ENCODE measurements at regions not wholly inside any gene's neighbourhood (a gene's known extent, or its start where the extent isn't known, plus 50 kb on each side); places are given as distances from the start of the nearest gene placed in this dataset.

DNA sequence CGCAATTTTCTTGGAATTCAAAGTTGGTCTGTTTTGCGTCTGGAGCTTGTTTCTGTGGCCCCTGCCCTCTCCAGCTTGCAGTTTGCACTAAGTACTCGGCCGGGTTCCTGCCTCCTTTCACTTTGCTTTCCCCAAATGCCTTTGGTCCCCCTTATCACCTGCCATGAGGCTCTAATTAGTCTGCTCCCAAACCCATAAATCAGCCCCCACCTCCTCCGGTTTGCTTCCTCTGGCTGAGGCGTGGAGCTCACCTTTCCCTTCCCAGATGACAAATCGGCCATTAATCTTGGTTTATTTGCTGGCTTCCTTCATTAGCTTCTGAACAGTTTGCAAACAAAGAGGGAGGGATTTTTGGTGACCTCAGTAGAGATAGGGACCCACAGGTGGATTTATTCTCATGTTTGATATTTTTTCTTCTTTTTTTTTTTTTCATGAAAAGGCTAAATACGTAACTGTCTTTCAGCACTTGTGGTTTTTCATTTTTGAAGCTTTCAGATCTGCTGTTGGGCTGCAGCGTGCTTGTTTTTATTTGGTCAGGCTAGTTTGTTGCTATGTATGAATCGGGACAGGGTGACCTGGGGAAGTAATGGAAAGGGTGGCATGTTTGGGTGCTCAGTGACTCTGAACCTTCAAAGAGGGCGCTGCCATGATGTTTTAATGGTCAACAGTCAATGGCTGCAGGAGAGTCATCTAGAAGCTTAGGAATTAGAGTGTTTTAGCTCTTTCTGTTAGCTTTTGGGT is 121.7 kb upstream of the JAG1 start:
- TF ChIP-seq, protein P1, sequence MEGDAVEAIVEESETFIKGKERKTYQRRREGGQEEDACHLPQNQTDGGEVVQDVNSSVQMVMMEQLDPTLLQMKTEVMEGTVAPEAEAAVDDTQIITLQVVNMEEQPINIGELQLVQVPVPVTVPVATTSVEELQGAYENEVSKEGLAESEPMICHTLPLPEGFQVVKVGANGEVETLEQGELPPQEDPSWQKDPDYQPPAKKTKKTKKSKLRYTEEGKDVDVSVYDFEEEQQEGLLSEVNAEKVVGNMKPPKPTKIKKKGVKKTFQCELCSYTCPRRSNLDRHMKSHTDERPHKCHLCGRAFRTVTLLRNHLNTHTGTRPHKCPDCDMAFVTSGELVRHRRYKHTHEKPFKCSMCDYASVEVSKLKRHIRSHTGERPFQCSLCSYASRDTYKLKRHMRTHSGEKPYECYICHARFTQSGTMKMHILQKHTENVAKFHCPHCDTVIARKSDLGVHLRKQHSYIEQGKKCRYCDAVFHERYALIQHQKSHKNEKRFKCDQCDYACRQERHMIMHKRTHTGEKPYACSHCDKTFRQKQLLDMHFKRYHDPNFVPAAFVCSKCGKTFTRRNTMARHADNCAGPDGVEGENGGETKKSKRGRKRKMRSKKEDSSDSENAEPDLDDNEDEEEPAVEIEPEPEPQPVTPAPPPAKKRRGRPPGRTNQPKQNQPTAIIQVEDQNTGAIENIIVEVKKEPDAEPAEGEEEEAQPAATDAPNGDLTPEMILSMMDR (conservative IDR thresholded peaks at IDR 0.05; ENCODE audit: low read depth in 2 of 2): no peak
- TF ChIP-seq ETS1 (IDR thresholded peaks at IDR 0.05): no peak
- TF ChIP-seq POLR2AphosphoS5 (IDR thresholded peaks at IDR 0.05; ENCODE audit: low read depth): no peak
- TF ChIP-seq, protein P2, sequence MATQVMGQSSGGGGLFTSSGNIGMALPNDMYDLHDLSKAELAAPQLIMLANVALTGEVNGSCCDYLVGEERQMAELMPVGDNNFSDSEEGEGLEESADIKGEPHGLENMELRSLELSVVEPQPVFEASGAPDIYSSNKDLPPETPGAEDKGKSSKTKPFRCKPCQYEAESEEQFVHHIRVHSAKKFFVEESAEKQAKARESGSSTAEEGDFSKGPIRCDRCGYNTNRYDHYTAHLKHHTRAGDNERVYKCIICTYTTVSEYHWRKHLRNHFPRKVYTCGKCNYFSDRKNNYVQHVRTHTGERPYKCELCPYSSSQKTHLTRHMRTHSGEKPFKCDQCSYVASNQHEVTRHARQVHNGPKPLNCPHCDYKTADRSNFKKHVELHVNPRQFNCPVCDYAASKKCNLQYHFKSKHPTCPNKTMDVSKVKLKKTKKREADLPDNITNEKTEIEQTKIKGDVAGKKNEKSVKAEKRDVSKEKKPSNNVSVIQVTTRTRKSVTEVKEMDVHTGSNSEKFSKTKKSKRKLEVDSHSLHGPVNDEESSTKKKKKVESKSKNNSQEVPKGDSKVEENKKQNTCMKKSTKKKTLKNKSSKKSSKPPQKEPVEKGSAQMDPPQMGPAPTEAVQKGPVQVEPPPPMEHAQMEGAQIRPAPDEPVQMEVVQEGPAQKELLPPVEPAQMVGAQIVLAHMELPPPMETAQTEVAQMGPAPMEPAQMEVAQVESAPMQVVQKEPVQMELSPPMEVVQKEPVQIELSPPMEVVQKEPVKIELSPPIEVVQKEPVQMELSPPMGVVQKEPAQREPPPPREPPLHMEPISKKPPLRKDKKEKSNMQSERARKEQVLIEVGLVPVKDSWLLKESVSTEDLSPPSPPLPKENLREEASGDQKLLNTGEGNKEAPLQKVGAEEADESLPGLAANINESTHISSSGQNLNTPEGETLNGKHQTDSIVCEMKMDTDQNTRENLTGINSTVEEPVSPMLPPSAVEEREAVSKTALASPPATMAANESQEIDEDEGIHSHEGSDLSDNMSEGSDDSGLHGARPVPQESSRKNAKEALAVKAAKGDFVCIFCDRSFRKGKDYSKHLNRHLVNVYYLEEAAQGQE (IDR thresholded peaks at IDR 0.05; ENCODE audit: unreplicated experiment): no peak
- no peak for TF ChIP-seq EZH2phosphoT487 (IDR thresholded peaks at IDR 0.05; ENCODE audit: unreplicated experiment)
- no peak for TF ChIP-seq EZH2 (IDR thresholded peaks at IDR 0.05; ENCODE audit: low read depth, unreplicated experiment)

All from GM23338 (cell line).